Gastroesophageal sphincter (tissue), 4 donors: ENCODE measurements at regions not wholly inside any gene's neighbourhood (a gene's known extent, or its start where the extent isn't known, plus 50 kb on each side); places are given as distances from the start of the nearest gene placed in this dataset.

ENCODE experiments used
- ATAC-seq: fragments of 150-250 bp; one replicate; pipeline ENCODE4 v1.9.1; 2016; ENCODE audit warnings: mild to moderate bottlenecking, moderate library complexity
- H3K27ac ChIP-seq, 4 donors: fragments of 200-600 bp; sonication (generic) in 3 of 4; 1 replicate in 3 of 4; 2 replicates in 1 of 4; pipeline ENCODE4 v1.5.1; 2016 to 2019
- H3K27me3 ChIP-seq: fragments of 200-600 bp; sonication (generic); one replicate; pipeline ENCODE4 v1.5.1; 2019
- H3K36me3 ChIP-seq, 2 donors: fragments of 200-600 bp; sonication (generic); one replicate each; pipeline ENCODE4 v1.5.1; 2019; ENCODE audit warnings: control low read depth in 1 of 2
- H3K4me1 ChIP-seq, 3 donors: fragments of 200-600 bp; sonication (generic); 1 replicate in 2 of 3; 2 replicates in 1 of 3; pipeline ENCODE4 v1.5.1; 2016 to 2019; ENCODE audit warnings: control low read depth in 2 of 3
- H3K4me3 ChIP-seq, 2 donors: fragments of 200-600 bp; sonication (generic); one replicate each; pipeline ENCODE4 v1.5.1; 2019; ENCODE audit warnings: mild to moderate bottlenecking in 1 of 2, moderate library complexity in 1 of 2
- H3K9me3 ChIP-seq, 3 donors: fragments of 200-600 bp; sonication (generic); one replicate each; pipeline ENCODE4 v1.5.1; 2017 to 2019; ENCODE audit warnings: control low read depth in 2 of 3
- EP300 ChIP-seq: sonication (generic); formaldehyde crosslinking; IDR thresholded peaks from one replicate; pipeline ENCODE4 v1.6.1; 2017; ENCODE audit warnings: antibody characterized with exemption, mild to moderate bottlenecking
- POLR2A ChIP-seq, 2 donors: fragments of 450-650 bp; IDR thresholded peaks; one replicate each; pipeline ENCODE4 v1.6.1; 2017; ENCODE audit warnings: antibody characterized with exemption in 2 of 2, mild to moderate bottlenecking in 2 of 2, moderate library complexity in 1 of 2
- POLR2AphosphoS5 ChIP-seq: sonication (generic); formaldehyde crosslinking; IDR thresholded peaks from one replicate; pipeline ENCODE4 v1.6.1; 2017; ENCODE audit warnings: antibody characterized with exemption
- WGBS, 2 donors: methylation state at CpG; one replicate each; pipeline ENCODE4 v1.1.5; 2018; ENCODE audit warnings: low coverage in 1 of 2; 5-methylcytosine and 5-hydroxymethylcytosine counted together
- TF ChIP-seq, protein P1 (sequence below), 4 experiments: fragments of 200-600 bp in 2 of 4; fragments of 450-650 bp in 2 of 4; sonication (generic) in 1 of 4; IDR thresholded peaks; one replicate each; pipeline ENCODE4 v1.5.1; 2017 to 2019; ENCODE audit warnings: antibody characterized with exemption in 4 of 4, mild to moderate bottlenecking in 2 of 4, moderate library complexity in 2 of 4

DNA sequence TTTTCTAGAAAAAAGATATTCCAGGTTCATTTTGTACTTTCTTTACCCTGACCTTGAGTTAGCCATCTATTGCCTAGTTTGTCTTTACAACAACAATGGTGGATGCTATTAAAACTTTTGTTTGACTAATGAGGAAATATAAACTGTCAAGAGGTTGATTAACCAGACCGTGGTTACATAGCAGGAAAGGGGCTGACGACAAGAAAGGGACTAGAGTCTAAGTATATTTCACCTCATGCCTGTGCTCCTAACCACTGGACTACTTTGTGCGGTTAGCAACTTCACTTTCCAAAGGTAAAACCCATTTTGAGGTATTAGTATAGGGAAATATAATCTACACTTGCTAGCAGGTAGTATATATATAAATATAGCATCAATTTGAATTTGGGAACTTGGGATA is 327.1 kb downstream of the SATB1 start:
- Histone ChIP-seq H3K4me3 (no peak overlapping the region), H3K4me1 (no peaks in the 10 kb centered on the region)
- 71 to 83% methylated on average over 3 of the region's 3 CpGs for WGBS, 2 donors

DNA sequence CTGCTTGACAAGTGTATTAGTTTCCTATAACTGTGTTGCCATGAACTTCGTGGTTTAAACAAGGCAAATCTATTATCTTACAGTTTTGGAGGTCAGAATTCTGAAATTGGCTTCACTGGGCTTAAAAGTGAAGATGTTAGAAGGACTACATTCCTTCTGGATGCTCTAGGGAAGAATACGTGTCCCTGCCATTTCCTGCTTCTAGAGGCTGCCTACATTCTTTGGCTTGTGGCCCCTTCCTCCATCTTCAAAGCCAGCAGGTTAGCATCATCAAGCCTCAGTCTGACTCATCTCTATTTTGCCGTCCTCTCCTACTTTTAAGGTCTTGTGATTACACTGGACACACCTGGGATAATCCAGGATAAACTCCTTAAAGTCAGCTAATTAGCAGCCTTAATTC is 327.7 kb downstream of the SATB1 start:
- Histone ChIP-seq H3K27ac (no peak overlapping the region), H3K9me3 (no peaks in the 10 kb centered on the region), H3K36me3 (no peaks in the 10 kb centered on the region), H3K27me3 (no peaks in the 10 kb centered on the region), H3K4me1 (no peaks in the 10 kb centered on the region), H3K4me3 (no peak overlapping the region)
- 65 to 87% methylated on average over 2 to 3 of the region's 3 CpGs for WGBS, 2 donors
- TF ChIP-seq POLR2A (IDR thresholded peaks at IDR 0.05), result no peak
- TF ChIP-seq, protein P1, sequence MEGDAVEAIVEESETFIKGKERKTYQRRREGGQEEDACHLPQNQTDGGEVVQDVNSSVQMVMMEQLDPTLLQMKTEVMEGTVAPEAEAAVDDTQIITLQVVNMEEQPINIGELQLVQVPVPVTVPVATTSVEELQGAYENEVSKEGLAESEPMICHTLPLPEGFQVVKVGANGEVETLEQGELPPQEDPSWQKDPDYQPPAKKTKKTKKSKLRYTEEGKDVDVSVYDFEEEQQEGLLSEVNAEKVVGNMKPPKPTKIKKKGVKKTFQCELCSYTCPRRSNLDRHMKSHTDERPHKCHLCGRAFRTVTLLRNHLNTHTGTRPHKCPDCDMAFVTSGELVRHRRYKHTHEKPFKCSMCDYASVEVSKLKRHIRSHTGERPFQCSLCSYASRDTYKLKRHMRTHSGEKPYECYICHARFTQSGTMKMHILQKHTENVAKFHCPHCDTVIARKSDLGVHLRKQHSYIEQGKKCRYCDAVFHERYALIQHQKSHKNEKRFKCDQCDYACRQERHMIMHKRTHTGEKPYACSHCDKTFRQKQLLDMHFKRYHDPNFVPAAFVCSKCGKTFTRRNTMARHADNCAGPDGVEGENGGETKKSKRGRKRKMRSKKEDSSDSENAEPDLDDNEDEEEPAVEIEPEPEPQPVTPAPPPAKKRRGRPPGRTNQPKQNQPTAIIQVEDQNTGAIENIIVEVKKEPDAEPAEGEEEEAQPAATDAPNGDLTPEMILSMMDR (IDR thresholded peaks at IDR 0.05), result no peak
- TF ChIP-seq POLR2AphosphoS5, result no peak
- no peak for TF ChIP-seq EP300
- ATAC-seq, result no peak

More for the DNA sequence above, 327.1 kb downstream of the SATB1 start:
- Histone ChIP-seq H3K27me3 (no peaks in the 10 kb centered on the region), H3K27ac (no peak overlapping the region), H3K36me3 (no peaks in the 10 kb centered on the region), H3K9me3 (no peaks in the 10 kb centered on the region)
- no peak for ATAC-seq
- TF ChIP-seq POLR2AphosphoS5, result no peak
- TF ChIP-seq POLR2A (IDR thresholded peaks at IDR 0.05), result no peak
- TF ChIP-seq, protein P1 (IDR thresholded peaks at IDR 0.05), result no peak
- TF ChIP-seq EP300, result no peak

DNA sequence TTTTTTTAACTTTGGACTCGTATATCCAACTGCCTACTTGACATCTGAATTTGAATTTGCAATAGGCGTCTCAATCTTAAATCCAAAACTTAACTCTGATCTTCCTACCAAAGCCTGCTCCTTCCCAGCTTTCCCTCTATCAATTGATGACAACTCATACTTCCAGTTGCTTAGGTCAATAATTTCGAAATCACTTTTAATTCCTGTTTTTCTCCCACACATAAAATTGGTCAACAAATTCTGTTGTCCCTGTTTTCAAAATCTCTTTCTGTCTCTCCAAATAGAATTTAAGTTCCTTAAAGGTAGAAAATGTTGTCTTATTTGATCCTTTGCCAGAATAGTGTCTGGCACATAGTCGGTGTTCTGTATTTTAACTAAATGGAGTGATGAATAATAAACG is 332.4 kb downstream of the SATB1 start:
- ATAC-seq, result no peak
- no peak overlapping the region for H3K27ac ChIP-seq
- H3K9me3 ChIP-seq, result no peaks in the 10 kb centered on the region
- H3K4me3 ChIP-seq, result no peak overlapping the region
- no peaks in the 10 kb centered on the region for H3K4me1 ChIP-seq
- TF ChIP-seq POLR2AphosphoS5 (no peak), POLR2A (IDR thresholded peaks at IDR 0.05) (no peak), EP300 (no peak)
- TF ChIP-seq, protein P1 (IDR thresholded peaks at IDR 0.05), result no peak
- no peaks in the 10 kb centered on the region for H3K27me3 ChIP-seq
- WGBS, 2 donors, result 57 to 67% methylated on average over 5 of the region's 5 CpGs
- H3K36me3 ChIP-seq, result no peaks in the 10 kb centered on the region

DNA sequence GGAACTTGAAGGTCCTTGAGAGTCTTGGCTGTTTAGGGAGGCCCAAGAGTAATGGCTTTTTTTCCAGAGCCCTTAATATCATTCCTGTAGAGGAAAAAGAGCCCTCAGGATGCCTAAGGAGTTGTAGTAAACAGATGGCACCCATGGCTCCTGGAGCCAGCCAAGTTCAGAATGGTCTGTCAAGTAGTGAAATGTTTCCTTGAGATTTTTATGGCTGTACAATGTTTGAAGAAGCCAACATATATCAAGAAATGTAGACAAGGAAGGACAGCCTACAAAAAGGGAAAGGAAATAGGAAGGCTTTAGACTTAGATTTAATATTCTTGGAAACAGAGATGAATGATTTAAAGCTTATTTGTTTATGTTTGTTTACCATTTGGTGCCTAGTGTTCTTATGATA is 334.8 kb downstream of the SATB1 start:
- H3K4me3 ChIP-seq, result no peak overlapping the region

DNA sequence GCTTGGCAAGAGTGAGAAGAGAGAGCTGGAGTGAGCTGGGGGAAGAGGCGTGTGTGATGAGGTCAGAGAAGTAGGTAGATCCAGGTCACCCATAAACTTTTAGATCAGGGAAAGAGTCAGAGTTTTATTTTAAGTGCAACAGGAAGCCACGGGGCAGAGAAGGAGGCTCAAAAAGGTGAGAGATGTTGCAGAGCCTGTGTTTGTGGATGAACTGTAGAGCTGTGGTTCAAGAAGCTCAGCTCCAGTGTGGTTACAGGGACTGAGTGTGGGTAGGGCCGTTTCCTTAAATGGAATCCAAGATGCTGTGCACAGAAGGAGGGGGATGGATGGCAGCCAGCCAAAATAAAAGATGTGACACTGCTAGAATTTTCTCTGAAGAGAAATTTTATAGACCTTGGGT is 337.2 kb downstream of the SATB1 start:
- no peaks in the 10 kb centered on the region for H3K4me1 ChIP-seq
- 35 to 43% methylated on average over 2 to 3 of the region's 3 CpGs for WGBS, 2 donors
- ATAC-seq, result no peak
- H3K9me3 ChIP-seq, result no peaks in the 10 kb centered on the region
- no peaks in the 10 kb centered on the region for H3K36me3 ChIP-seq
- H3K27ac ChIP-seq, result no peak overlapping the region
- H3K4me3 ChIP-seq, result no peak overlapping the region
- TF ChIP-seq, protein P1 (IDR thresholded peaks at IDR 0.05), result no peak
- TF ChIP-seq EP300 (no peak), POLR2AphosphoS5 (no peak), POLR2A (IDR thresholded peaks at IDR 0.05) (no peak)
- H3K27me3 ChIP-seq, result no peaks in the 10 kb centered on the region

More for the DNA sequence above, 334.8 kb downstream of the SATB1 start:
- ATAC-seq, result no peak
- H3K4me1 ChIP-seq, result no peaks in the 10 kb centered on the region
- H3K27me3 ChIP-seq, result no peaks in the 10 kb centered on the region
- H3K9me3 ChIP-seq, result no peaks in the 10 kb centered on the region
- TF ChIP-seq POLR2A (IDR thresholded peaks at IDR 0.05), result no peak
- TF ChIP-seq EP300, result no peak
- TF ChIP-seq POLR2AphosphoS5, result no peak
- TF ChIP-seq, protein P1 (IDR thresholded peaks at IDR 0.05), result no peak
- H3K36me3 ChIP-seq, result no peaks in the 10 kb centered on the region
- no peak overlapping the region for H3K27ac ChIP-seq
